AG04449 (cell line): ENCODE measurements at regions not wholly inside any gene's neighbourhood (a gene's known extent, or its start where the extent isn't known, plus 50 kb on each side); places are given as distances from the start of the nearest gene placed in this dataset.

ENCODE experiments used
- CTCF ChIA-PET: fragments of 350-600 bp; formaldehyde crosslinking; extraction: SDS; loops from one replicate; lab custom pipeline; 2021; ENCODE audit warnings: antibody characterized with exemption; lab: Yijun Ruan, JAX
- POLR2A ChIA-PET: fragments of 400-600, 350-600 bp; formaldehyde crosslinking; extraction: SDS; loops from one replicate; lab custom pipeline; 2020; ENCODE audit warnings: antibody characterized with exemption, inconsistent platforms; lab: Yijun Ruan, JAX
- DNase-seq: peaks from one replicate; pipeline ENCODE4 v3.0.0-alpha.2; 2010; ENCODE audit warnings: low read depth, low spot score
- H3K4me3 ChIP-seq: 2 replicates; pipeline ENCODE4 v1.5.1; 2011; ENCODE audit warnings: low read depth, mild to moderate bottlenecking, control low read depth, low read length
- TF ChIP-seq, protein P1 (sequence below): IDR thresholded peaks from one replicate; pipeline ENCODE4 v1.5.1; 2011; ENCODE audit warnings: mild to moderate bottlenecking, moderate library complexity, low read length, control low read depth, inconsistent platforms; ENCODE audit not compliant: insufficient read depth; ENCODE audit errors: missing control alignments

DNA sequence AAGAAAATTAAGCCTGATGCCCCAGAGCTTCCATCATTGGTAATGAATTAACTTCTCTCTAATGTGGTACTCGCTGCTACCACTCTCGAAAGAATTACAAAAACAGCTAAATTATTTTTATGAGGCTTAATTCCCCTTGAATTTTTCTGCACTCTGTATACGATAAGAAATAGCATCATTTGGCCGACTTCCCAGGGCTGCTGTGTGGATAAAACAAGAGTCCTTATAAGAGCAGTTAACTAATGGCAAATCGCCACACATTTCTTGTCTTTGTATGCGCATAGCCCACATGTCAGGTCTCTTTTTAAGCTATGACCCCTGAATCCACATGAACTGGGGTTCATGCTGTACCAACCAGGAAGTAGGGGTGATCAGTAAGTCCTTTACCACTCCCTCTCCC, 668.4 kb downstream of the TMEM182 start:
- TF ChIP-seq, protein P1, sequence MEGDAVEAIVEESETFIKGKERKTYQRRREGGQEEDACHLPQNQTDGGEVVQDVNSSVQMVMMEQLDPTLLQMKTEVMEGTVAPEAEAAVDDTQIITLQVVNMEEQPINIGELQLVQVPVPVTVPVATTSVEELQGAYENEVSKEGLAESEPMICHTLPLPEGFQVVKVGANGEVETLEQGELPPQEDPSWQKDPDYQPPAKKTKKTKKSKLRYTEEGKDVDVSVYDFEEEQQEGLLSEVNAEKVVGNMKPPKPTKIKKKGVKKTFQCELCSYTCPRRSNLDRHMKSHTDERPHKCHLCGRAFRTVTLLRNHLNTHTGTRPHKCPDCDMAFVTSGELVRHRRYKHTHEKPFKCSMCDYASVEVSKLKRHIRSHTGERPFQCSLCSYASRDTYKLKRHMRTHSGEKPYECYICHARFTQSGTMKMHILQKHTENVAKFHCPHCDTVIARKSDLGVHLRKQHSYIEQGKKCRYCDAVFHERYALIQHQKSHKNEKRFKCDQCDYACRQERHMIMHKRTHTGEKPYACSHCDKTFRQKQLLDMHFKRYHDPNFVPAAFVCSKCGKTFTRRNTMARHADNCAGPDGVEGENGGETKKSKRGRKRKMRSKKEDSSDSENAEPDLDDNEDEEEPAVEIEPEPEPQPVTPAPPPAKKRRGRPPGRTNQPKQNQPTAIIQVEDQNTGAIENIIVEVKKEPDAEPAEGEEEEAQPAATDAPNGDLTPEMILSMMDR, result no peak
- CTCF ChIA-PET, result no interaction called here
- POLR2A ChIA-PET, result no interaction called here
- H3K4me3 ChIP-seq, result no peak overlapping the region
- DNase-seq, result no peak

DNA sequence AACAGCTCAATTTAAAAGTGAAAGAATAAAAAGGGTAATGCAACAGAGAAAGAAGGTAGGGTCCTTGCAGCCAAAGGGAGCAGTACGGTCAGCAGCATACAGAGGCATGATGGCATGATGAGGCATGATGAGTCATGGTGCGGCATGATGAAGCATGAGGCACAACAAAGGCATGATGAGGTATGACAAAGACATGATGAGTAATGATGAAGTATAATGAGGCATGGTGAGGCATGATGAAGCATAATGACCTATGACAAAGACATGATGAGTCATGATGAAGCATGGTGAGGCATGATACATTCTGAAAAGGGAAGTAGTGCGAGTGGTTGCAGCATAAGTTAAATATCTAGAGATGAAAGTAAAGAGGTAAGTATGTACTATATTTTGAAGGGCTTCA, 673.2 kb downstream of the TMEM182 start:
- ChIA-PET POLR2A (no interaction called here), CTCF (no interaction called here)
- H3K4me3 ChIP-seq, result no peak overlapping the region
- DNase-seq, result no peak
- TF ChIP-seq, protein P1, result no peak

DNA sequence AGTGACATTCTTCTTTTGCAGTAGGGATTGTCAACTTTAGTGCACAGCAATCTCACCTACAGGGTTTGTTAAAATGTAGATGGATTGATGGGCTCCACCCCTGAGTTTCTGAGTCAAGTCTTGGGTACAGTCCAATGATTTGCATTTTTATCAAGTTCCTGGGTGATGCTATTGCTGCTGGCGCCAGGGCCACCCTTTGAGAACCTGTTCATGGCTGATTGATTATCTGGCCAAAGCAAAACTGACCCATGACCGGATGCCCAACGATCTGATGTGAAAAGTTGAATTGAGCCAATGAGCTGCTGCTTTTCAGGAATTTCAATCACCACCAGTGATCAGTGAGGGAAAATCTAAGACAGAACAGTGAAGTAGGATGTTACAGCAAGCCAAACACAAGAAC, 675.3 kb downstream of the TMEM182 start:
- POLR2A ChIA-PET, result no interaction called here
- TF ChIP-seq, protein P1, result no peak

DNA sequence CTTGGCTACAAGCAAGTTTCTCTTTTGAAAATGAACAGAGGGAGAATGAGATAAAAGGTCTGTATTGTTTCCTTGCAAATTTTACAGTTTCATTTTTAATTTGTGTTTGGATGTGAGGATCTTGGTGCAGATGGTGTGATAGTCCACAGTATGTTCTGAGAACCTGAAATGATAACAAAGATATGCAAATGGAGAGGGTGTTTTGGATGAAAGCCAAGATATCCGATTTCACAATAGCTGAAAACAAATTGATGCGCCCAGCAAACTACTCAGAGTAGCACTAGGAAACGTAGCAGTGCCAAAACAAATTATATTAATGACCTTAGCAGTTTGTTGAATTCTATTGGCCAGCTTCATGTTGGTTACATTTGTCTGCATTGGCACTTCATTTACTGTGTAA, 683.5 kb downstream of the TMEM182 start:
- H3K4me3 ChIP-seq, result no peak overlapping the region
- TF ChIP-seq, protein P1, result no peak
- CTCF ChIA-PET, result no interaction called here
- no peak for DNase-seq
- POLR2A ChIA-PET, result no interaction called here

More for the DNA sequence above, 675.3 kb downstream of the TMEM182 start:
- no peak for DNase-seq
- CTCF ChIA-PET, result no interaction called here
- H3K4me3 ChIP-seq, result no peak overlapping the region

DNA sequence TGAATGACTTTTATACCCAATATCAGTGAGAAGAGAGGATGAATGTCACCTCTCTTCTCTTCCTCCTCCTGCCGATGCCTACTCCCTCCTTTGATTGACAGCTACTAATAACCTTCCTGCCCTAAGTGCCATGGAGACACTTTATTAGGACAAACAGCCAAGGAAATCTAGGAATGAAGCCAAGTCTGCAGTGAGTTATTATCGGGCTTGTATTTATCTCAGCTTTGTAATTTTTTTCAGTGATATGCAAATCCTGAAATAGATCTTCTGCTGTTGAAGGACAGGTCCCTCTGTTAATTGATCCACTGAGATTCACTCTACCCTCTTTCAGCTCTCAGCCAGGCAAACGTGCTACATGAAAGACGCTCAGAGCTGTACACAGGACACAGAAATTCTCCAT, 686.7 kb downstream of the TMEM182 start:
- TF ChIP-seq, protein P1, result no peak
- no peak overlapping the region for H3K4me3 ChIP-seq
- POLR2A ChIA-PET, result no interaction called here
- DNase-seq, result no peak
- CTCF ChIA-PET, result no interaction called here

DNA sequence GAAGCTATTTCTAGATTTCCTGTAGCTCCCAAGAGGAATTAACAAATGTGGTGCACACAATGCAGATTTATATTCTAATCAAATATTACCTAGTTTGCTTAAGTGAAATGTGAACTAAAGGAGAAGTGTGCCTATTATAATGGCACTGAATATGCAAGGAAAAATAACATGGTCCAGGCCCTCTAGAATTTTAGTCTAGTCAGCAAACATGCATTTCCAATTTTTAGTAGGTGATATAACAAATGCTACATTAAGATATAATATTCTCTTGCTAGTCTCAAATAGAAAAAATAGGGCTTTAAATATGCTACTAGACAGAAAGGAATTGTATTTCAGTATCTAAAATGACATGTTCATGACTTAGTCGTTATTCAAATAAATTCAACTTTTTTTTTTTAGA, 689.5 kb downstream of the TMEM182 start:
- no peak overlapping the region for H3K4me3 ChIP-seq
- ChIA-PET CTCF (no interaction called here), POLR2A (no interaction called here)
- DNase-seq, result no peak
- TF ChIP-seq, protein P1, result no peak

DNA sequence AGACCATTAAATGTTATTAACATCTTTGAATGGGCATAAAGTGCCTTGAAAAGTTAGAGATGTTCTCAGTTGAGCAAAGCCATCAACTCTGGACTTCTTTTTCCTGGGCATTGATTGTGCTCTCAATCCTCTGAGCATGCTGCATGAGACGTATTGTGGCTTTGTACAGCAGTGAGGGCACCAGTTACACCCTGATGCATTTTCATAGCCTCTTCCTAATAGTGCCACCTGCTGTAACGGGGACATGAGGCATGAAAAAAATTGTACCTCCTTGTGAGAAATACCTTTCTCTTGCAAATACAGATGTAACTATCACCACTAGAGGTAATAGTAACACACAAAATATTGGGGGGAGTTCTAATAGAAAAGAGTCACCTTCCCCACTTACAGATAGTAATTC, 697.5 kb downstream of the TMEM182 start:
- DNase-seq, result no peak
- POLR2A ChIA-PET, result no interaction called here
- CTCF ChIA-PET, result no interaction called here
- H3K4me3 ChIP-seq, result no peak overlapping the region
- TF ChIP-seq, protein P1, result no peak
